Testis (tissue), 2 donors: ENCODE measurements at regions not wholly inside any gene's neighbourhood (a gene's known extent, or its start where the extent isn't known, plus 50 kb on each side); places are given as distances from the start of the nearest gene placed in this dataset.
"Not testable (repeated sequence)": the region's sequence is repeated elsewhere in the genome, so short reads cannot be mapped to it uniquely, and the experiment has no call there.

ENCODE experiments used
- DNase-seq: peaks from one replicate; pipeline ENCODE4 v3.0.0-alpha.2; 2019
- H3K27ac ChIP-seq, 2 donors: fragments of 200-600 bp; sonication (generic); one replicate each; pipeline ENCODE4 v1.5.1; 2019
- H3K27me3 ChIP-seq: fragments of 200-600 bp; sonication (generic); one replicate; pipeline ENCODE4 v1.5.1; 2019
- H3K36me3 ChIP-seq: fragments of 200-600 bp; sonication (generic); one replicate; pipeline ENCODE4 v1.5.1; 2017; ENCODE audit warnings: low read depth; ENCODE audit errors: missing control alignments
- H3K4me1 ChIP-seq: fragments of 200-600 bp; sonication (generic); one replicate; pipeline ENCODE4 v1.5.1; 2019
- H3K4me3 ChIP-seq, 2 donors: fragments of 200-600 bp; sonication (generic); one replicate each; pipeline ENCODE4 v1.5.1; 2017 to 2019
- H3K9me3 ChIP-seq: fragments of 200-600 bp; sonication (generic); one replicate; pipeline ENCODE4 v1.5.1; 2017
- POLR2A ChIP-seq: fragments of 450-650 bp; IDR thresholded peaks from one replicate; pipeline ENCODE4 v1.6.1; 2017; ENCODE audit warnings: antibody characterized with exemption, mild to moderate bottlenecking, moderate library complexity
- WGBS, 2 donors: methylation state at CpG; one replicate each; pipeline ENCODE4 v1.1.5; 2018; 5-methylcytosine and 5-hydroxymethylcytosine counted together
- intact Hi-C: fragments of 100-400 bp; cut with DNase I; formaldehyde crosslinking; loops from one replicate; pipeline ENCODE4 v1.15.1; 2023; ENCODE audit warnings: low total_unique reads
- TF ChIP-seq, protein P1 (sequence below), 3 experiments: fragments of 450-650 bp in 2 of 3; fragments of 200-600 bp in 1 of 3; sonication (generic) in 1 of 3; IDR thresholded peaks; one replicate each; pipeline ENCODE4 v1.5.1; 2016 to 2019; ENCODE audit warnings: antibody characterized with exemption in 3 of 3, mild to moderate bottlenecking in 2 of 3, moderate library complexity in 1 of 3

DNA sequence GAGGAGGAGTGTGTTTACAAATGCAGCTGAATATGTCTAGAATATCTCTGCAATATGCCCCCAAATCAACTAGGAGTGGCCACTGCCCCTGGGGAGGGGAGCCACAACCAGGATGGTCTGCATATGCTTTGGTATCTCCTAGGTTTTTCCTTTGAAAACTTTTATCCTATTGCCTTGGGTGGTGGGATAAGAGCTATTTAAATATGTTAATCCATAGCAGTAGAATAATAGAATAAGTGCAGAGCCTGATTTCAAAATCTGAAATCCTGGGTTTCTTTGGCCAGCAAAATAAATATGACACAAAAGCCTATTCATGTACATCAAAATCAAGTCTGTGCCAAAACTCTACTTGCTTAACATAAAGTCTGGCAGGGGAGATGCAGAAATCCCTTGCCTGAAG, 79.6 kb upstream of the FGFR2 start:
- TF ChIP-seq, protein P1, sequence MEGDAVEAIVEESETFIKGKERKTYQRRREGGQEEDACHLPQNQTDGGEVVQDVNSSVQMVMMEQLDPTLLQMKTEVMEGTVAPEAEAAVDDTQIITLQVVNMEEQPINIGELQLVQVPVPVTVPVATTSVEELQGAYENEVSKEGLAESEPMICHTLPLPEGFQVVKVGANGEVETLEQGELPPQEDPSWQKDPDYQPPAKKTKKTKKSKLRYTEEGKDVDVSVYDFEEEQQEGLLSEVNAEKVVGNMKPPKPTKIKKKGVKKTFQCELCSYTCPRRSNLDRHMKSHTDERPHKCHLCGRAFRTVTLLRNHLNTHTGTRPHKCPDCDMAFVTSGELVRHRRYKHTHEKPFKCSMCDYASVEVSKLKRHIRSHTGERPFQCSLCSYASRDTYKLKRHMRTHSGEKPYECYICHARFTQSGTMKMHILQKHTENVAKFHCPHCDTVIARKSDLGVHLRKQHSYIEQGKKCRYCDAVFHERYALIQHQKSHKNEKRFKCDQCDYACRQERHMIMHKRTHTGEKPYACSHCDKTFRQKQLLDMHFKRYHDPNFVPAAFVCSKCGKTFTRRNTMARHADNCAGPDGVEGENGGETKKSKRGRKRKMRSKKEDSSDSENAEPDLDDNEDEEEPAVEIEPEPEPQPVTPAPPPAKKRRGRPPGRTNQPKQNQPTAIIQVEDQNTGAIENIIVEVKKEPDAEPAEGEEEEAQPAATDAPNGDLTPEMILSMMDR (IDR thresholded peaks at IDR 0.05) = no peak
- no peak for TF ChIP-seq POLR2A
- DNase-seq = no peak
- peaks cover 9% of the 10 kb centered on the region for H3K4me1 ChIP-seq

DNA sequence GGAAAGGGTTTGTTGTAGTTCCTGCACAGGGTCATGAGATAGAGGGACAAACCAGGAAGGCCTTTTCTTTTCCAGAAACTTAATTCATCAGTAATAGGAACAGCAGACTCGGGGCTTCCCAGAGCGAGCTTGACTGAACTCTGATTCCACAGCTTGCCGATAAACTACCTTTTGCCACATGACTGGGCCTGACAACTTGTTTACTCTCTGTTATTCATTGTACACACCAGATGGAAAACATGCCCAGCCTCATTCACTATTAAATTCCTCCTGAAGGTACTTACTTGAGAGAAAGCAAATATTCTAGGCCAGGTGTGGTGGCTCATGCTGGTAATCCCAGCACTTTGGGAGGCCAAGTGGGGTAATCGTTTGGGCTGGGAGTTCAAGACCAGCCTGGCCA, 77.1 kb upstream of the FGFR2 start:
- Histone ChIP-seq H3K27me3 (no peaks in the 10 kb centered on the region), H3K27ac (no peak overlapping the region), H3K4me1 (no peaks in the 10 kb centered on the region), H3K36me3 (no peaks in the 10 kb centered on the region), H3K4me3 (no peak overlapping the region), H3K9me3 (no peaks in the 10 kb centered on the region)
- TF ChIP-seq, protein P1 (IDR thresholded peaks at IDR 0.05) = no peak
- no peak for TF ChIP-seq POLR2A
- no peak for DNase-seq
- WGBS, 2 donors = 87 to 95% methylated on average over 4 of the region's 4 CpGs
- intact Hi-C loops = no loop called here

More for the DNA sequence above, 79.6 kb upstream of the FGFR2 start:
- H3K4me3 ChIP-seq = no peak overlapping the region
- intact Hi-C loops = no loop called here
- no peaks in the 10 kb centered on the region for H3K36me3 ChIP-seq
- no peak overlapping the region for H3K27ac ChIP-seq
- H3K27me3 ChIP-seq = no peaks in the 10 kb centered on the region
- no peaks in the 10 kb centered on the region for H3K9me3 ChIP-seq

GRCh38 chr10:121674885-121675284, 76.6 kb upstream of the FGFR2 start:
- H3K4me3 ChIP-seq = no peak overlapping the region
- WGBS, 2 donors = 84 to 88% methylated on average over 4 of the region's 4 CpGs
- intact Hi-C loops = no loop called here
- H3K27ac ChIP-seq = no peak overlapping the region
- TF ChIP-seq POLR2A = no peak
- TF ChIP-seq, protein P1 (IDR thresholded peaks at IDR 0.05) = no peak
- no peaks in the 10 kb centered on the region for H3K9me3 ChIP-seq
- H3K4me1 ChIP-seq = no peaks in the 10 kb centered on the region
- DNase-seq = no peak
- no peaks in the 10 kb centered on the region for H3K27me3 ChIP-seq
- no peaks in the 10 kb centered on the region for H3K36me3 ChIP-seq

DNA sequence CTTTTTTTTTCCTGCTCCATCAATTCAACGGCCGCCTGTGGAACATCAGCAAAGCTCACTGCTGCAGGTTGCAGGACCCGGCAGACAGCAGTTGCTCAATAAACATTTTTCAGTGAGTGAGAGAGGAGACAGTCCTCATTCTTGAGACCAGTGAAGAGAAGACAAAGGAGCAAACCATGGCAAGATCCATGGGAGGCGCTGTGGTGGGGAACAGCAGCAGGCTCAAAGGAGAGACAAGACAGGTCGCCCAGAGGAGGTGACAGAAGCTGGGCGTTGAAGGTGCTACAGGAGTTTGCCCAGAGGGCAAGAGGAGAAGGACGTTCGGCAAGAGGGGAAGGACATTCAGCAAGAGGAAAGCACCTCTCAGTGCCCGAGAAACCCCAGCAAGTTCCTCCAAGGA, 74.5 kb upstream of the FGFR2 start:
- WGBS, 2 donors = 80 to 87% methylated on average over 9 of the region's 9 CpGs
- Histone ChIP-seq H3K27ac (no peak overlapping the region), H3K4me3 (no peak overlapping the region), H3K36me3 (no peaks in the 10 kb centered on the region), H3K9me3 (no peaks in the 10 kb centered on the region), H3K4me1 (peaks cover 15% of the 10 kb centered on the region), H3K27me3 (no peaks in the 10 kb centered on the region)
- no peak for TF ChIP-seq POLR2A
- TF ChIP-seq, protein P1 (IDR thresholded peaks at IDR 0.05) = no peak
- DNase-seq = no peak
- intact Hi-C loops = no loop called here

- DNase-seq, H3K27ac ChIP-seq, H3K4me3 ChIP-seq, H3K9me3 ChIP-seq, H3K27me3 ChIP-seq, intact Hi-C loops, H3K36me3 ChIP-seq: not testable (repeated sequence)
- H3K4me1 ChIP-seq = peaks cover 25% of the 10 kb centered on the region
- 76 to 85% methylated on average over 7 of the region's 7 CpGs for WGBS, 2 donors
These were observed 71.6 kb upstream of the FGFR2 start for GRCh38 chr10:121669840-121670239.
